Testis (tissue), 2 donors: ENCODE measurements at regions not wholly inside any gene's neighbourhood (a gene's known extent, or its start where the extent isn't known, plus 50 kb on each side); places are given as distances from the start of the nearest gene placed in this dataset.

ENCODE experiments used
- DNase-seq: peaks from one replicate; pipeline ENCODE4 v3.0.0-alpha.2; 2019
- H3K27ac ChIP-seq, 2 donors: fragments of 200-600 bp; sonication (generic); one replicate each; pipeline ENCODE4 v1.5.1; 2019
- H3K27me3 ChIP-seq: fragments of 200-600 bp; sonication (generic); one replicate; pipeline ENCODE4 v1.5.1; 2019
- H3K36me3 ChIP-seq: fragments of 200-600 bp; sonication (generic); one replicate; pipeline ENCODE4 v1.5.1; 2017; ENCODE audit warnings: low read depth; ENCODE audit errors: missing control alignments
- H3K4me1 ChIP-seq: fragments of 200-600 bp; sonication (generic); one replicate; pipeline ENCODE4 v1.5.1; 2019
- H3K4me3 ChIP-seq, 2 donors: fragments of 200-600 bp; sonication (generic); one replicate each; pipeline ENCODE4 v1.5.1; 2017 to 2019
- H3K9me3 ChIP-seq: fragments of 200-600 bp; sonication (generic); one replicate; pipeline ENCODE4 v1.5.1; 2017
- POLR2A ChIP-seq: fragments of 450-650 bp; IDR thresholded peaks from one replicate; pipeline ENCODE4 v1.6.1; 2017; ENCODE audit warnings: antibody characterized with exemption, mild to moderate bottlenecking, moderate library complexity
- WGBS, 2 donors: methylation state at CpG; one replicate each; pipeline ENCODE4 v1.1.5; 2018; 5-methylcytosine and 5-hydroxymethylcytosine counted together
- intact Hi-C: fragments of 100-400 bp; cut with DNase I; formaldehyde crosslinking; loops from one replicate; pipeline ENCODE4 v1.15.1; 2023; ENCODE audit warnings: low total_unique reads
- TF ChIP-seq, protein P1 (sequence below), 3 experiments: fragments of 450-650 bp in 2 of 3; fragments of 200-600 bp in 1 of 3; sonication (generic) in 1 of 3; IDR thresholded peaks; one replicate each; pipeline ENCODE4 v1.5.1; 2016 to 2019; ENCODE audit warnings: antibody characterized with exemption in 3 of 3, mild to moderate bottlenecking in 2 of 3, moderate library complexity in 1 of 3

DNA sequence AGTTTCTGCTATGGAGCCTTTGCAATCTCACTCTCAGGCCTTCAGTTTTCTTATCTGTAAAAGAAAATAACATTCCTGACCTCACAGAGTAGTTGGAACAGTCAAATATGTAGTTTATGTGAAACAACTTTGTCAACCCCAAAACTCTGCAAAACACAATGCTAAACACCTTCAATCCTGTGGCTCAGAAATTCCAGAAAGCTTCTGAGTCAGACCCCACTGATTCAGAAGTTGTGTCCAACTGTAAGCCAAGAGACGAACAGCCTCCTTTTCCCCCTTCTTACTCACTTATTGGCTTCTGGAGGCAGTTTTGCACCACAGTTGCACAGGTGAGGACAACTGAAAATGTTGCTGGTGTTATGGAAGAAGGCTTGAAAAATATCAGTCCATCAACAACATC is 52.9 kb downstream of the TMSB4Y start:
- DNase-seq = no peak

DNA sequence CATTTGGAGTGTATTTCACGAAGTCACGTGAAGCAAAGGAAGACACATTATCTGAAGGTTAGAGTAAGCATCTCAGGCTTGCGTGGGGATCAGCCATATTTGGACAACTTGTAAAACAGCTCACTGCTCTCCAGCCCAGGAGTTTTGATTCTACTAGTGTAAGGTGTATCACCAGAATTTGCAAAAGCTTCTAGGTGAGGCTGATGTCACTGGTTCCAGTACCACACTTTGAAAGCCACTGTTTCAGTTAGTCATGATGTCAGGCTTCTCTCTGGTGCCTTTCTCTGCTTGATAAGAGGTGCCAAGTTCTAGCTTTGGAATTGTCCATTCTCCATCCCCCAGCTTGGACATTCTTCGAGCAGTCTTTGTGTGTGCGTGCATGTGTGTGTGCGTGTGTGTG is 62.3 kb downstream of the TMSB4Y start:
- TF ChIP-seq POLR2A = no peak
- TF ChIP-seq, protein P1, sequence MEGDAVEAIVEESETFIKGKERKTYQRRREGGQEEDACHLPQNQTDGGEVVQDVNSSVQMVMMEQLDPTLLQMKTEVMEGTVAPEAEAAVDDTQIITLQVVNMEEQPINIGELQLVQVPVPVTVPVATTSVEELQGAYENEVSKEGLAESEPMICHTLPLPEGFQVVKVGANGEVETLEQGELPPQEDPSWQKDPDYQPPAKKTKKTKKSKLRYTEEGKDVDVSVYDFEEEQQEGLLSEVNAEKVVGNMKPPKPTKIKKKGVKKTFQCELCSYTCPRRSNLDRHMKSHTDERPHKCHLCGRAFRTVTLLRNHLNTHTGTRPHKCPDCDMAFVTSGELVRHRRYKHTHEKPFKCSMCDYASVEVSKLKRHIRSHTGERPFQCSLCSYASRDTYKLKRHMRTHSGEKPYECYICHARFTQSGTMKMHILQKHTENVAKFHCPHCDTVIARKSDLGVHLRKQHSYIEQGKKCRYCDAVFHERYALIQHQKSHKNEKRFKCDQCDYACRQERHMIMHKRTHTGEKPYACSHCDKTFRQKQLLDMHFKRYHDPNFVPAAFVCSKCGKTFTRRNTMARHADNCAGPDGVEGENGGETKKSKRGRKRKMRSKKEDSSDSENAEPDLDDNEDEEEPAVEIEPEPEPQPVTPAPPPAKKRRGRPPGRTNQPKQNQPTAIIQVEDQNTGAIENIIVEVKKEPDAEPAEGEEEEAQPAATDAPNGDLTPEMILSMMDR (IDR thresholded peaks at IDR 0.05) = no peak
- intact Hi-C loops = no loop called here

More for the DNA sequence above, 52.9 kb downstream of the TMSB4Y start:
- intact Hi-C loops = no loop called here
- no peaks in the 10 kb centered on the region for H3K9me3 ChIP-seq
- TF ChIP-seq, protein P1 (IDR thresholded peaks at IDR 0.05) = no peak
- no peak for TF ChIP-seq POLR2A
- no peaks in the 10 kb centered on the region for H3K4me1 ChIP-seq
- WGBS, 2 donors = 80 to 88% methylated on average over 1 of the region's 1 CpG
- no peaks in the 10 kb centered on the region for H3K27me3 ChIP-seq
- no peaks in the 10 kb centered on the region for H3K36me3 ChIP-seq
- H3K4me3 ChIP-seq = no peak overlapping the region
- no peak overlapping the region for H3K27ac ChIP-seq

GRCh38 chrY:13790108-13790793 is 86.6 kb downstream of the TMSB4Y start:
- no peak overlapping the region for H3K4me3 ChIP-seq
- H3K27me3 ChIP-seq = no peaks in the 10 kb centered on the region
- DNase-seq = no peak
- H3K9me3 ChIP-seq = no peaks in the 10 kb centered on the region
- TF ChIP-seq, protein P1 (IDR thresholded peaks at IDR 0.05) = no peak
- no peak for TF ChIP-seq POLR2A
- H3K36me3 ChIP-seq = no peaks in the 10 kb centered on the region
- H3K4me1 ChIP-seq = no peaks in the 10 kb centered on the region
- intact Hi-C loops = no loop called here
- WGBS, 2 donors = 81 to 85% methylated on average over 2 of the region's 2 CpGs
- H3K27ac ChIP-seq = no peak overlapping the region

More for the DNA sequence above, 62.3 kb downstream of the TMSB4Y start:
- H3K27me3 ChIP-seq = no peaks in the 10 kb centered on the region
- H3K27ac ChIP-seq = no peak overlapping the region
- WGBS, 2 donors = 78 to 95% methylated on average over 6 of the region's 6 CpGs
- H3K9me3 ChIP-seq = no peaks in the 10 kb centered on the region
- H3K4me3 ChIP-seq = no peak overlapping the region
- H3K36me3 ChIP-seq = no peaks in the 10 kb centered on the region
- no peaks in the 10 kb centered on the region for H3K4me1 ChIP-seq
- DNase-seq = no peak

GRCh38 chrY:13795067-13795466 is 91.4 kb downstream of the TMSB4Y start:
- Histone ChIP-seq H3K9me3 (no peaks in the 10 kb centered on the region), H3K4me1 (no peaks in the 10 kb centered on the region), H3K27ac (no peak overlapping the region), H3K36me3 (no peaks in the 10 kb centered on the region), H3K4me3 (no peak overlapping the region), H3K27me3 (no peaks in the 10 kb centered on the region)
- WGBS, 2 donors = 67 to 94% methylated on average over 1 of the region's 1 CpG
- intact Hi-C loops = no loop called here
- TF ChIP-seq, protein P1 (IDR thresholded peaks at IDR 0.05) = no peak
- no peak for TF ChIP-seq POLR2A
- no peak for DNase-seq

DNA sequence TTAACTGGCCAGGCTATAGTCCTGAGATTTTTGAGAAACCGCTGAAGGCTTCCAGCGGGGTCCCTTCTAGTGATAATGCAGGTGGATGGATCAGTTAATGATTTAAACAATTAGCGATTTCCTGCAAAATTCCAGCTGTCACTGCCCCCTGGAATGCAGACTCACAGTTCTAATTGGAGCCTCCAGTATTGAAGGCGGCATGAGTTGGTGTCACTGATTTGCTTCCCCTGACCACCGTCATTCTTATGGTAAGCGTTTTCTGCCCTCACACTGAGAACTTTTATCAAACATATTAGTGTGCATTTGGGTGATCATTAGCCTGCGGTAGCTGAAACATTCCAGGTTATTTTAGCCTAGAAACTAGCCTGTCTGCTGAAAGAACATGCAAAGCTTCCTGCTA is 99.1 kb downstream of the TMSB4Y start:
- intact Hi-C loops = no loop called here
- no peak overlapping the region for H3K27ac ChIP-seq
- no peaks in the 10 kb centered on the region for H3K36me3 ChIP-seq
- H3K4me1 ChIP-seq = no peaks in the 10 kb centered on the region
- H3K9me3 ChIP-seq = no peaks in the 10 kb centered on the region
- TF ChIP-seq, protein P1 (IDR thresholded peaks at IDR 0.05) = no peak
- TF ChIP-seq POLR2A = no peak
- H3K27me3 ChIP-seq = no peaks in the 10 kb centered on the region
- 67 to 69% methylated on average over 5 to 7 of the region's 7 CpGs for WGBS, 2 donors
- no peak overlapping the region for H3K4me3 ChIP-seq
- DNase-seq = no peak
